ENCODE measurements at regions not wholly inside any gene's neighbourhood (a gene's known extent, or its start where the extent isn't known, plus 50 kb on each side); places are given as distances from the start of the nearest gene placed in this dataset.
"Not testable (repeated sequence)": the region's sequence is repeated elsewhere in the genome, so short reads cannot be mapped to it uniquely, and the experiment has no call there.

DNA sequence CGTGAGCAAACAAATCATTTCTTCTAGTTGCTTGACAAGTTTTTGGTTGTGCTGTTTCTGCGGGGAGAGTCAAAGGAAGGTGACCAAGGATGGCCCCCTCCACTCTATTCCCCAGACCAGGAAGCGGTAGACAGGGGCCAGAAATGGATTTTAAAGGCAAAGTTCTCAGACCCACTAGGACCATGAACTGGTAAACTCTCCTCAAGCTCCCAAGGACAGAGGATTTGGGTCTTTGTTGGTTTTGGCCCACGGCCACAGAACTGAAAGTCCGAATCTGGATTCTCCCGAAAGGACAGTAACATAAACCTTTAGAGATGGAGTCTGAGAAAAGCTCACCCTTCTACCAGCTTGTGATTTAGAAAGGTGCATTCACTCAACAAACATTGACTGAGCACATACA, 85.9 kb upstream of the C2CD4B start:
- no peak for DNase-seq
- no peak overlapping the region for H3K9ac ChIP-seq (ENCODE audit: extremely low read depth, low read length, poor library complexity, severe bottlenecking)
- H3K27ac ChIP-seq (ENCODE audit: low read depth, low read length), result no peak overlapping the region
- Mint-ChIP-seq H3K4me3 (no peak overlapping the region), H3K27me3 (ENCODE audit: insufficient read depth) (peaks cover 15% of the 10 kb centered on the region), H3K27ac (no peak overlapping the region), H3K36me3 (ENCODE audit: low read depth) (no peaks in the 10 kb centered on the region), H3K9me3 (peaks cover 10% of the 10 kb centered on the region), H3K4me1 (peaks cover 12% of the 10 kb centered on the region)
- no peaks in the 10 kb centered on the region for H3K4me1 ChIP-seq (ENCODE audit: control insufficient read depth, insufficient read depth, low read length)
- no peak overlapping the region for H3K4me3 ChIP-seq (ENCODE audit: low read length)
- TF ChIP-seq, protein P1, sequence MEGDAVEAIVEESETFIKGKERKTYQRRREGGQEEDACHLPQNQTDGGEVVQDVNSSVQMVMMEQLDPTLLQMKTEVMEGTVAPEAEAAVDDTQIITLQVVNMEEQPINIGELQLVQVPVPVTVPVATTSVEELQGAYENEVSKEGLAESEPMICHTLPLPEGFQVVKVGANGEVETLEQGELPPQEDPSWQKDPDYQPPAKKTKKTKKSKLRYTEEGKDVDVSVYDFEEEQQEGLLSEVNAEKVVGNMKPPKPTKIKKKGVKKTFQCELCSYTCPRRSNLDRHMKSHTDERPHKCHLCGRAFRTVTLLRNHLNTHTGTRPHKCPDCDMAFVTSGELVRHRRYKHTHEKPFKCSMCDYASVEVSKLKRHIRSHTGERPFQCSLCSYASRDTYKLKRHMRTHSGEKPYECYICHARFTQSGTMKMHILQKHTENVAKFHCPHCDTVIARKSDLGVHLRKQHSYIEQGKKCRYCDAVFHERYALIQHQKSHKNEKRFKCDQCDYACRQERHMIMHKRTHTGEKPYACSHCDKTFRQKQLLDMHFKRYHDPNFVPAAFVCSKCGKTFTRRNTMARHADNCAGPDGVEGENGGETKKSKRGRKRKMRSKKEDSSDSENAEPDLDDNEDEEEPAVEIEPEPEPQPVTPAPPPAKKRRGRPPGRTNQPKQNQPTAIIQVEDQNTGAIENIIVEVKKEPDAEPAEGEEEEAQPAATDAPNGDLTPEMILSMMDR (conservative IDR thresholded peaks at IDR 0.05), result no peak
- 80 to 98% methylated on average over 1 to 6 of the region's 6 CpGs for WGBS, 2 experiments (ENCODE audit: insufficient coverage in 1 of 2, insufficient read length in 1 of 2)
- no peaks in the 10 kb centered on the region for H3K9me3 ChIP-seq (ENCODE audit: control insufficient read depth, low read length)
- no peaks in the 10 kb centered on the region for H3K36me3 ChIP-seq (ENCODE audit: control insufficient read depth, insufficient read depth, low read length)
- no peaks in the 10 kb centered on the region for H3K27me3 ChIP-seq (ENCODE audit: control insufficient read depth, insufficient read depth, low read length, poor library complexity, severe bottlenecking)

DNA sequence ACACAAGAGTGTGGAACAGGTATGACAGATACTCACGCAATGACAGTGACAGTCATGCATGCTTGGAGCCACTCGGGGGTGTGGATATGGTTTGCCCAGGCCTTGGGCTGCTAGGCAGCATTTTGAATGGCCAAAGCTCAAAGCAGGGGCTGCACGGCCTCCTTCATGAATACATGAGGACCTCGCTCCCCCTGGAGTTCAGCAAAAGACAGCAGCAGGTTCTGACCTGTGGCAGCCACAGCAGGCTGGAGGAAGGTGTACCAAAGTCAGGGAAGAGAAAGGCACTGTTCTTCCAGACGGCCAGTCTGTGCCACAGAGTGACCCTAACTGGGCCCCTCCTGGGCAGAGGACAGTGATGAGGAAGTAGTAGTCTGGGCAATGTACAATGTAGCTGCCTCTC, 88.2 kb upstream of the C2CD4B start:
- Mint-ChIP-seq H3K4me3 (no peak overlapping the region), H3K36me3 (ENCODE audit: low read depth) (no peaks in the 10 kb centered on the region)
- TF ChIP-seq, protein P1 (conservative IDR thresholded peaks at IDR 0.05), result peak; percentile 55

DNA sequence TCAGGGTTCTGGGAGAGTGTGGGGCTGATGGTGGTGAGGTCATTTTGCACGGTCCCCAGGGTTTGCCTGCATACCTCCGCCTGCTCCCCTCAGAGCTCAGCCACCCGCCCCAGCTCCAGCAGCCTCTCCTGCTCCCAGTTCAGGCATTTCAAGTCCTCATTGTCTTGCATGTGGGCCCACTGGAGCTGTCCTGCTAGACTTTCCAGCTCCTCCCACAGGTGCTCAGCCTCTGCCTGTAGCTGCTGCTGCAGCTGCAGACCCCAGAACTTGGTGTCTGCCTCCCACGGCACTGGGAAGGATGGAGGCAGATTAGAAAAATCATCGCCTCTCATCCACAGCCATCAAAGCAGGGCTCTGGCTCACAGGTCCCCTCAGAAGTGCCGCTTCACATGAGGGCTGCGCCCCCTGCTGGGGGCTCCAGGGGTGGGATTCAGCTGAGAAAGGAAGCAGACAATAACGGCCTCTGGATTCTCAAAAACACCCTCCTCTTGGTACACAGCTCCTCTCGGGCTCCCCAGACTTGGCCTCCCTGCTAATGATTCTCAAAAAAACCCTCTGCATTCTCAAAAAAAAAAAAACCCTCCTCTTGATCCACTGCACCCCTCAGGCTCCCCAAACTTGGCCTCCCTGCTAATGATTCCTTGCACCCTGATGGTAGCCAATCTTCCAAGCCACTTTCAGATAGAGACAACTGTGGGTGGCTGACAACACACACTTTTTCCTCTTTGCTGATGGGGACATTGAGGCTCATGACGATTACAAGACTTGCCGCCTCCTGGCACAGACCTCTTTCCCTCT, 89.3 kb upstream of the C2CD4B start:
- H3K4me3 ChIP-seq (ENCODE audit: low read length), result no peak overlapping the region
- peaks cover 3% of the 10 kb centered on the region for H3K27me3 Mint-ChIP-seq (ENCODE audit: insufficient read depth)
- H3K27ac ChIP-seq (ENCODE audit: low read depth, low read length), result no peak overlapping the region
- H3K27ac Mint-ChIP-seq, result no peak overlapping the region
- TF ChIP-seq, protein P1 (conservative IDR thresholded peaks at IDR 0.05), result peak; percentile 89
- no peaks in the 10 kb centered on the region for H3K36me3 ChIP-seq (ENCODE audit: control insufficient read depth, insufficient read depth, low read length)
- no peaks in the 10 kb centered on the region for H3K27me3 ChIP-seq (ENCODE audit: control insufficient read depth, insufficient read depth, low read length, poor library complexity, severe bottlenecking)
- H3K9me3 Mint-ChIP-seq, result peaks cover 17% of the 10 kb centered on the region
- no peaks in the 10 kb centered on the region for H3K9me3 ChIP-seq (ENCODE audit: control insufficient read depth, low read length)
- peak; percentile 93 for DNase-seq
- no peak overlapping the region for H3K4me3 Mint-ChIP-seq
- WGBS, 2 experiments (ENCODE audit: insufficient coverage in 1 of 2, insufficient read length in 1 of 2), result 63 to 90% methylated on average over 2 to 10 of the region's 11 CpGs
- peaks cover 2% of the 10 kb centered on the region for H3K4me1 Mint-ChIP-seq
- no peaks in the 10 kb centered on the region for H3K36me3 Mint-ChIP-seq (ENCODE audit: low read depth)
- no peaks in the 10 kb centered on the region for H3K4me1 ChIP-seq (ENCODE audit: control insufficient read depth, insufficient read depth, low read length)
- H3K9ac ChIP-seq (ENCODE audit: extremely low read depth, low read length, poor library complexity, severe bottlenecking), result no peak overlapping the region

More for the DNA sequence above, 88.2 kb upstream of the C2CD4B start:
- peaks cover 15% of the 10 kb centered on the region for H3K9me3 Mint-ChIP-seq
- 63 to 79% methylated on average over 2 to 5 of the region's 5 CpGs for WGBS, 2 experiments (ENCODE audit: insufficient coverage in 1 of 2, insufficient read length in 1 of 2)
- Histone ChIP-seq H3K36me3 (ENCODE audit: control insufficient read depth, insufficient read depth, low read length) (no peaks in the 10 kb centered on the region), H3K27ac (ENCODE audit: low read depth, low read length) (no peak overlapping the region), H3K4me1 (ENCODE audit: control insufficient read depth, insufficient read depth, low read length) (no peaks in the 10 kb centered on the region), H3K4me3 (ENCODE audit: low read length) (no peak overlapping the region), H3K9ac (ENCODE audit: extremely low read depth, low read length, poor library complexity, severe bottlenecking) (no peak overlapping the region), H3K9me3 (ENCODE audit: control insufficient read depth, low read length) (no peaks in the 10 kb centered on the region), H3K27me3 (ENCODE audit: control insufficient read depth, insufficient read depth, low read length, poor library complexity, severe bottlenecking) (no peaks in the 10 kb centered on the region)
- H3K4me1 Mint-ChIP-seq, result peaks cover 11% of the 10 kb centered on the region
- no peak overlapping the region for H3K27ac Mint-ChIP-seq
- DNase-seq, result peak; percentile 64
- peaks cover 3% of the 10 kb centered on the region for H3K27me3 Mint-ChIP-seq (ENCODE audit: insufficient read depth)

DNA sequence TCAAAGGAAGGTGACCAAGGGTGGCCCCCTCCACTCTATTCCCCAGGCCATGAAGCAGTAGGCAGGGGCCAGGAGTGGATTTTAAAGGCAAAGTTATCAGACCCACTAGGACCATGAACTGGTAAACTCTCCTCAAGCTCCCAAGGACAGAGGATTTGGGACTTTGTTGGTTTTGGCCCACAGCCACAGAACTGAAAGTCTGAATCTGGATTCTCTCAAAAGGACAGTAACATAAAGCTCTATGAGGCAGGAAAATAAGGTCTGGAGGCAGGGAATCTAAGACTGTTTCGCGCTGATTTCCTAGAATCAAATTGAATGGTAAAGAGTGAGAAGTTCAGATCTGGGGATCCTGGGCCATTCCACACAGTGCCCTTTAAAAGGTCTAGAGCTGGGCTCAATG, 91.3 kb upstream of the C2CD4B start:
- peaks cover 35% of the 10 kb centered on the region for H3K9me3 Mint-ChIP-seq
- not testable (repeated sequence) for H3K9ac ChIP-seq (ENCODE audit: extremely low read depth, low read length, poor library complexity, severe bottlenecking); DNase-seq; H3K27ac ChIP-seq (ENCODE audit: low read depth, low read length); H3K36me3 Mint-ChIP-seq (ENCODE audit: low read depth); H3K4me1 ChIP-seq (ENCODE audit: control insufficient read depth, insufficient read depth, low read length); H3K27ac Mint-ChIP-seq; H3K4me1 Mint-ChIP-seq; H3K36me3 ChIP-seq (ENCODE audit: control insufficient read depth, insufficient read depth, low read length); H3K4me3 ChIP-seq (ENCODE audit: low read length); H3K27me3 Mint-ChIP-seq (ENCODE audit: insufficient read depth); H3K4me3 Mint-ChIP-seq; H3K27me3 ChIP-seq (ENCODE audit: control insufficient read depth, insufficient read depth, low read length, poor library complexity, severe bottlenecking)
- H3K9me3 ChIP-seq (ENCODE audit: control insufficient read depth, low read length), result peaks cover 11% of the 10 kb centered on the region
- 93 to 96% methylated on average over 2 of the region's 2 CpGs for WGBS, 2 experiments (ENCODE audit: insufficient coverage in 1 of 2, insufficient read length in 1 of 2)

Measured in endodermal cell (in vitro differentiated cells).